Mesothelial cell of epicardium (in vitro differentiated cells): ENCODE measurements at regions not wholly inside any gene's neighbourhood (a gene's known extent, or its start where the extent isn't known, plus 50 kb on each side); places are given as distances from the start of the nearest gene placed in this dataset.

Experiments
- DNase-seq, 2 experiments: peaks; one replicate each; pipeline ENCODE4 v3.0.0; 2021; ENCODE audit warnings: low spot score in 2 of 2; ENCODE audit not compliant: unreplicated experiment in 2 of 2
- H3K27ac Mint-ChIP-seq: 2 replicates; pipeline ENCODE4 v1.8.0; 2021; ENCODE audit warnings: mixed read lengths
- H3K27me3 Mint-ChIP-seq: 2 replicates; pipeline ENCODE4 v1.8.0; 2021; ENCODE audit warnings: low read depth, mixed read lengths
- H3K36me3 Mint-ChIP-seq: 2 replicates; pipeline ENCODE4 v1.8.0; 2021; ENCODE audit warnings: mixed read lengths
- H3K4me1 Mint-ChIP-seq: 2 replicates; pipeline ENCODE4 v1.8.0; 2021; ENCODE audit warnings: mixed read lengths
- H3K4me3 Mint-ChIP-seq: 2 replicates; pipeline ENCODE4 v1.8.0; 2021; ENCODE audit warnings: mild to moderate bottlenecking, moderate library complexity, mixed read lengths
- H3K9me3 Mint-ChIP-seq: 2 replicates; pipeline ENCODE4 v1.8.0; 2021; ENCODE audit warnings: mixed read lengths
- TF ChIP-seq, protein P1 (sequence below): fragments of 200-600 bp; sonication (generic); IDR thresholded peaks from one replicate; pipeline ENCODE4 v1.5.0; 2021; ENCODE audit warnings: antibody characterized with exemption; ENCODE audit not compliant: unreplicated experiment

DNA sequence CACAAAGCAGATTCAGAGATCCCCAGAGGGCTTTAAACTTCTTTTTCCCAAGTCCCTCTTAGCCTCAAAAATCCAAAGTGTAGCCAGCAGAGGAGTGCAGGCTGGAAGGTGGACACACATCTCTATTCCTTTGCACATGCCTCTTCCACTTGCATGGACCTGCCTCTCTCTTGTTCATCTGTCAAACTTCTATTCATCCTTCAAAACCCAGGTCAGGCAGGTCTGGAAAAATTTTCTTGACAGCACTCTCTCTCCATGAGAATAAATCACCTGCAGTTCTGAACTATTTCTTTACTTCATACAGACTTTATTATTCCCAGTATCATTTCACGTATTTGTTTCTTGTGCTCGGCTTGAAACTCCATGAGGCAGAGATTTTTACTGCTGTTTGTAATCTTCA, 127.5 kb downstream of the SS18 start:
- Mint-ChIP-seq H3K4me3 (no peak overlapping the region), H3K27ac (no peak overlapping the region), H3K36me3 (no peaks in the 10 kb centered on the region), H3K27me3 (no peaks in the 10 kb centered on the region), H3K9me3 (no peaks in the 10 kb centered on the region), H3K4me1 (peaks cover 7% of the 10 kb centered on the region)
- no peak for DNase-seq
- TF ChIP-seq, protein P1, sequence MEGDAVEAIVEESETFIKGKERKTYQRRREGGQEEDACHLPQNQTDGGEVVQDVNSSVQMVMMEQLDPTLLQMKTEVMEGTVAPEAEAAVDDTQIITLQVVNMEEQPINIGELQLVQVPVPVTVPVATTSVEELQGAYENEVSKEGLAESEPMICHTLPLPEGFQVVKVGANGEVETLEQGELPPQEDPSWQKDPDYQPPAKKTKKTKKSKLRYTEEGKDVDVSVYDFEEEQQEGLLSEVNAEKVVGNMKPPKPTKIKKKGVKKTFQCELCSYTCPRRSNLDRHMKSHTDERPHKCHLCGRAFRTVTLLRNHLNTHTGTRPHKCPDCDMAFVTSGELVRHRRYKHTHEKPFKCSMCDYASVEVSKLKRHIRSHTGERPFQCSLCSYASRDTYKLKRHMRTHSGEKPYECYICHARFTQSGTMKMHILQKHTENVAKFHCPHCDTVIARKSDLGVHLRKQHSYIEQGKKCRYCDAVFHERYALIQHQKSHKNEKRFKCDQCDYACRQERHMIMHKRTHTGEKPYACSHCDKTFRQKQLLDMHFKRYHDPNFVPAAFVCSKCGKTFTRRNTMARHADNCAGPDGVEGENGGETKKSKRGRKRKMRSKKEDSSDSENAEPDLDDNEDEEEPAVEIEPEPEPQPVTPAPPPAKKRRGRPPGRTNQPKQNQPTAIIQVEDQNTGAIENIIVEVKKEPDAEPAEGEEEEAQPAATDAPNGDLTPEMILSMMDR = no peak

DNA sequence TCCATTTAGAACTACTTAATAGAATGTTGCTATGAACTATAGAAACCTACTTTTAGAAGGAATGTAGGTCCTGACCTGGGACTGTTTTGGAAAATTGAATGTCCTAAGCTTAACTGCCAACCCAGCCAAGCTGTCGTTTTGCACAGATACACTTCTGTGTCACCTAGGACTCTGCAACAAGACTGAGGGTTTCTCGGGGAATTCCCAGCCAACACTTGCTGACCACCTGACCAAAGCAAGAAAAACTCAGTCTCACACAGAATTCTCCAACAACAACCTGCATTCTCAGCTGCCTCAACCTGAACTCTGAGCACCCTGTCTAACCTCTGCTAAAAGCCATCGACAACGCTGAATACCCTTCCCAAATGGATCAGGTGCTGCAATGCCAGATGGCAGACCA, 128.2 kb downstream of the SS18 start:
- Mint-ChIP-seq H3K27me3 (no peaks in the 10 kb centered on the region), H3K4me3 (no peak overlapping the region), H3K9me3 (no peaks in the 10 kb centered on the region), H3K36me3 (no peaks in the 10 kb centered on the region), H3K27ac (no peak overlapping the region), H3K4me1 (peaks cover 7% of the 10 kb centered on the region)
- no peak for DNase-seq
- TF ChIP-seq, protein P1 = no peak

DNA sequence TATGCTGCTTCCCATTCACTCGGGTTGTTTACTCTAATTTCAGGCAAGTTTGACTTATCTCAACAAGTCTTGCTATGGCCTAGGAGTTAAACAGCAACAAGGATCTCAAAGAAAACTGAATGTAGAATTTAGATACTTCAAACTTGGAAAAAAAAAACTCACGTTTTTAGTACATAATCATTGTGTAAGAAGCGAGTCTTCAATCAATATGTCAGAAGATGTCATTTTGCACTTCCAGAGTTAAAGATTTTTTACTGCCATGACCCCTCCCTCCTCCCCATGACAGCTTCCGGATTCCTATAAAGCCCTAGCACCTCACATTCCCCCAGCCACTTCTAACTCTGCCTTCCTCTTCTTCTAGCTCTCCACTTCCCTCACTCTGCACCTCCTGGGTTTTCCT, 133.4 kb downstream of the SS18 start:
- Mint-ChIP-seq H3K9me3 (no peaks in the 10 kb centered on the region), H3K4me1 (no peaks in the 10 kb centered on the region), H3K27me3 (no peaks in the 10 kb centered on the region), H3K27ac (no peak overlapping the region), H3K4me3 (no peak overlapping the region), H3K36me3 (no peaks in the 10 kb centered on the region)
- TF ChIP-seq, protein P1 = no peak
- no peak for DNase-seq

DNA sequence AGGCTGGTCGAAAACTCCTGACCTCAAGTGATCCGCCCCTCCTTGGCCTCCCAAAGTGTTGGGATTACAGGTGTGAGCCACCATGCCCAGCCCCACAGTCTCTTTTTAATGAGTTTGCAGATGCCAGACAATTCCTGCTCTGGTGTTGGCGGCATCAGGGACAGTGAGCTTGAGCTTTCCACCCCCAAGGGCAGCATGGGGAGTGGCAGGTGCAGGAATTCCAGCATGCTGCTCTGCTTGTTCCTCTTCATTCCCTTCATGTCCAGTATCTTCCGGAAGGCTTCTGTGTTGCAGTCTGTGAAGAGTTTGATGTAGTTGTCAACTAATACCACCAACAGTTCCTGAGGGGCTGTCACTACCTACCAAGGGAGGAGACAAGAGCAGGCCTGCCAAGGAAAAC, 137.3 kb downstream of the SS18 start:
- H3K27me3 Mint-ChIP-seq = no peaks in the 10 kb centered on the region
- H3K9me3 Mint-ChIP-seq = peaks cover 12% of the 10 kb centered on the region
- H3K27ac Mint-ChIP-seq = no peak overlapping the region
- H3K4me3 Mint-ChIP-seq = no peak overlapping the region
- H3K36me3 Mint-ChIP-seq = no peaks in the 10 kb centered on the region
- DNase-seq = no peak
- TF ChIP-seq, protein P1 = no peak
- H3K4me1 Mint-ChIP-seq = no peaks in the 10 kb centered on the region

DNA sequence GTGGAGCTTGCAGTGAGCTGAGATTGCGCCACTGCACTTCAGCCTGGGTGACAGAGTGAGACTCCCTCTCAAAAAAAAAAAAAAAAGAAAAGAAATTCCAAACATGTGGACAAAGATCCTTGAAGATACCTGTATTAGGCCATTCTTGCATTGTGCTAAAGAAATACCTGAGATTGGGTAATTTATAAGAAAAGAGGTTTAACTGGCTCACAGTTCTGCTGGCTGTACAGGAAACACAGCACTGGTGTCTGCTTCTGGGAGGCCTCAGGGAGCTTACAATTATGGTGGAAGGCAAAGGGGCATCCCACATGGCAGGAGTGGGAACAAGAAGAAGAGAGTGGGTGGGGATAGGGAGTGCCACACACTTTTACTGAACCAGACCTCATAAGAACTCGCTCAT, 140.1 kb downstream of the SS18 start:
- no peaks in the 10 kb centered on the region for H3K27me3 Mint-ChIP-seq
- H3K4me1 Mint-ChIP-seq = no peaks in the 10 kb centered on the region
- no peaks in the 10 kb centered on the region for H3K36me3 Mint-ChIP-seq
- H3K4me3 Mint-ChIP-seq = no peak overlapping the region
- no peak overlapping the region for H3K27ac Mint-ChIP-seq
- TF ChIP-seq, protein P1 = no peak
- peaks cover 12% of the 10 kb centered on the region for H3K9me3 Mint-ChIP-seq
- no peak for DNase-seq

DNA sequence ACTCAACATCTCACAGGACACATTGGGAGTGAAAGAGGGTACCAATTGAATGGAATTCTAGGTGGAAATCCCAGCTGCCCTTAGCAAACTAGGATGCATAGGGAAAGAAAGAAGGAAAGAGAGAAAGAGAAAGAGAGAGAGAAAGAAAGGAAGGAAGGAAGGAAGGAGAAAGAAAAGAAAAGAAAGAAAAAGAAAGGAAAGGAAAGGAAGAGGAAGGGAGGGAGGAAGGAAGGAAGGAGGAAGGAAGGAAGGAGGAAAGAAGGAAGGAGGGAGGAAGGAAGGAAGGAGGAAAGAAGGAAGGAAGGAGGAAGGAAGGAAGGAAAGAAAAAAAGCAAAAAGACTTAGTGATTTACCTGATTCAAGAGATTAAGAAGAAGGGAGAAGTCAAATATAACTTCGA, 143.9 kb downstream of the SS18 start:
- Mint-ChIP-seq H3K36me3 (no peaks in the 10 kb centered on the region), H3K9me3 (peaks cover 12% of the 10 kb centered on the region), H3K27ac (no peak overlapping the region), H3K27me3 (no peaks in the 10 kb centered on the region), H3K4me1 (no peaks in the 10 kb centered on the region), H3K4me3 (no peak overlapping the region)
- TF ChIP-seq, protein P1 = no peak
- DNase-seq = no peak
